PC-9 (cell line): ENCODE measurements at regions not wholly inside any gene's neighbourhood (a gene's known extent, or its start where the extent isn't known, plus 50 kb on each side); places are given as distances from the start of the nearest gene placed in this dataset.
"Not testable (repeated sequence)": the region's sequence is repeated elsewhere in the genome, so short reads cannot be mapped to it uniquely, and the experiment has no call there.

Source experiments
- BruUV-seq: library from RNA; stranded (reverse); fragments of 400-500 nt; replicated peaks from 2 replicates; lab custom pipeline; 2021; lab: Mats Ljungman, UMichigan
- CTCF ChIA-PET: fragments of 300-600 bp; sonication (Branson Sonifier 250); formaldehyde crosslinking; loops from one replicate; lab custom pipeline; 2022; ENCODE audit warnings: antibody characterized with exemption; lab: Charles Lee
- POLR2A ChIA-PET: fragments of 300-600 bp; sonication (Branson Sonifier 250); formaldehyde crosslinking; loops from one replicate; lab custom pipeline; 2022; ENCODE audit warnings: antibody characterized with exemption; ENCODE audit not compliant: unreplicated experiment; lab: Charles Lee
- DNase-seq, 2 experiments: peaks; one replicate each; pipeline versions ENCODE4 v3.0.0 to v3.0.0-alpha.2; 2015 to 2022; ENCODE audit warnings: mixed read lengths in 1 of 2
- H2AFZ ChIP-seq: fragments of 200-600 bp; sonication (generic); 2 replicates; pipeline ENCODE4 v1.8.1; 2017; ENCODE audit warnings: antibody characterized with exemption
- H3F3A ChIP-seq: fragments of 200-600 bp; sonication (generic); 2 replicates; pipeline ENCODE4 v1.8.1; 2017; ENCODE audit warnings: antibody characterized with exemption, mild to moderate bottlenecking, low read depth; ENCODE audit not compliant: insufficient read depth
- H3K27ac ChIP-seq: fragments of 200-600 bp; sonication (generic); 2 replicates; pipeline ENCODE4 v1.6.1; 2016; ENCODE audit warnings: mixed run types
- H3K27me3 ChIP-seq: fragments of 200-600 bp; sonication (generic); 2 replicates; pipeline ENCODE4 v1.6.1; 2016; ENCODE audit warnings: low read depth, mixed run types; ENCODE audit not compliant: insufficient read depth
- H3K36me3 ChIP-seq: fragments of 200-600 bp; sonication (generic); 2 replicates; pipeline ENCODE4 v1.6.1; 2016; ENCODE audit warnings: low read depth, mixed run types
- H3K4me1 ChIP-seq: fragments of 200-600 bp; sonication (generic); replicated peaks from 2 replicates; pipeline ENCODE4 v1.6.1; 2016; ENCODE audit warnings: mixed run types; ENCODE audit not compliant: insufficient read depth
- H3K4me2 ChIP-seq: fragments of 200-600 bp; sonication (generic); 2 replicates; pipeline ENCODE4 v1.6.1; 2017; ENCODE audit warnings: mixed run types
- H3K4me3 ChIP-seq: fragments of 200-600 bp; sonication (generic); 2 replicates; pipeline ENCODE4 v1.6.1; 2016; ENCODE audit warnings: mixed run types
- H3K79me2 ChIP-seq: fragments of 200-600 bp; sonication (generic); 2 replicates; pipeline ENCODE4 v1.6.1; 2017; ENCODE audit warnings: low read depth, mixed run types
- H3K9me2 ChIP-seq: fragments of 200-600 bp; sonication (generic); 2 replicates; pipeline ENCODE4 v1.8.1; 2017; ENCODE audit warnings: mild to moderate bottlenecking; ENCODE audit not compliant: insufficient read depth
- H3K9me3 ChIP-seq: fragments of 200-600 bp; sonication (generic); 2 replicates; pipeline ENCODE4 v1.8.1; 2016; ENCODE audit warnings: low read depth; ENCODE audit not compliant: insufficient read depth
- H4K20me1 ChIP-seq: fragments of 200-600 bp; sonication (generic); 2 replicates; pipeline ENCODE4 v1.8.1; 2017; ENCODE audit not compliant: insufficient read depth
- EZH2 ChIP-seq: fragments of 200-600 bp; sonication (generic); IDR thresholded peaks from 2 replicates; pipeline ENCODE4 v1.8.0; 2017; ENCODE audit warnings: antibody characterized with exemption, low read depth
- intact Hi-C: fragments of 100-400 bp; cut with micrococcal nuclease; formaldehyde crosslinking; loops from one replicate; pipeline ENCODE4 v1.10.0; 2022; ENCODE audit not compliant: unreplicated experiment
- TF ChIP-seq, protein P1 (sequence below): fragments of 200-600 bp; sonication (generic); conservative IDR thresholded peaks from 2 replicates; pipeline ENCODE4 v1.6.1; 2017; ENCODE audit warnings: mixed run types, antibody characterized with exemption, mild to moderate bottlenecking, moderate library complexity

DNA sequence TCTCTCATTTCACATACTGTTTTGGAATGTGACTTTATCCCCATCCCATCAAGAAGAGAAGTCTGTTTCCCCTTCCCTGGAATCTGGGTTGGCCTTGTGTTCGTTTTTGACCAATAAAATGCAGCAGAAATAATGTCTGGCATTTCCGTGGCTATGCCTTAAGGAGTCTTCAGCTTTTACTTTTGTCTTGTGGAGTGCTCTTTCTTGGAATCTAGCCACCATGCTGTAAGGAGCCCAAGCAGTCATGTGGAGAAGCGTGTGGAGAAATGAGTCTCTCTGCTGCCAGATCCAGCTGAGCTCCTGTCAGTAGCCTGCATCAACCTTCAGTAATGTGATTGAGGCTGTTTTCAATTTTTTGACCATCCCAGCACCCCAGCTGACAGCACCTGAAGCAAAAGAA is 84.4 kb upstream of the ARMCX2 start:
- H3K4me2 ChIP-seq, result no peak overlapping the region
- no peaks in the 10 kb centered on the region for H4K20me1 ChIP-seq
- H3K9me3 ChIP-seq, result no peaks in the 10 kb centered on the region
- H3K27me3 ChIP-seq, result no peaks in the 10 kb centered on the region
- no peak overlapping the region for H3K27ac ChIP-seq
- no peaks in the 10 kb centered on the region for H3K36me3 ChIP-seq
- H3K4me1 ChIP-seq, result no peaks in the 10 kb centered on the region
- POLR2A ChIA-PET, result no interaction called here
- no peaks in the 10 kb centered on the region for H3F3A ChIP-seq
- no peaks in the 10 kb centered on the region for H3K9me2 ChIP-seq
- no peak for DNase-seq
- H3K79me2 ChIP-seq, result no peaks in the 10 kb centered on the region
- BruUV-seq, result no TSS peak
- intact Hi-C loops, result no loop called here
- CTCF ChIA-PET, result no interaction called here
- H3K4me3 ChIP-seq, result no peak overlapping the region
- no peak overlapping the region for H2AFZ ChIP-seq
- TF ChIP-seq EZH2, result no peak
- TF ChIP-seq, protein P1, sequence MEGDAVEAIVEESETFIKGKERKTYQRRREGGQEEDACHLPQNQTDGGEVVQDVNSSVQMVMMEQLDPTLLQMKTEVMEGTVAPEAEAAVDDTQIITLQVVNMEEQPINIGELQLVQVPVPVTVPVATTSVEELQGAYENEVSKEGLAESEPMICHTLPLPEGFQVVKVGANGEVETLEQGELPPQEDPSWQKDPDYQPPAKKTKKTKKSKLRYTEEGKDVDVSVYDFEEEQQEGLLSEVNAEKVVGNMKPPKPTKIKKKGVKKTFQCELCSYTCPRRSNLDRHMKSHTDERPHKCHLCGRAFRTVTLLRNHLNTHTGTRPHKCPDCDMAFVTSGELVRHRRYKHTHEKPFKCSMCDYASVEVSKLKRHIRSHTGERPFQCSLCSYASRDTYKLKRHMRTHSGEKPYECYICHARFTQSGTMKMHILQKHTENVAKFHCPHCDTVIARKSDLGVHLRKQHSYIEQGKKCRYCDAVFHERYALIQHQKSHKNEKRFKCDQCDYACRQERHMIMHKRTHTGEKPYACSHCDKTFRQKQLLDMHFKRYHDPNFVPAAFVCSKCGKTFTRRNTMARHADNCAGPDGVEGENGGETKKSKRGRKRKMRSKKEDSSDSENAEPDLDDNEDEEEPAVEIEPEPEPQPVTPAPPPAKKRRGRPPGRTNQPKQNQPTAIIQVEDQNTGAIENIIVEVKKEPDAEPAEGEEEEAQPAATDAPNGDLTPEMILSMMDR, result no peak

DNA sequence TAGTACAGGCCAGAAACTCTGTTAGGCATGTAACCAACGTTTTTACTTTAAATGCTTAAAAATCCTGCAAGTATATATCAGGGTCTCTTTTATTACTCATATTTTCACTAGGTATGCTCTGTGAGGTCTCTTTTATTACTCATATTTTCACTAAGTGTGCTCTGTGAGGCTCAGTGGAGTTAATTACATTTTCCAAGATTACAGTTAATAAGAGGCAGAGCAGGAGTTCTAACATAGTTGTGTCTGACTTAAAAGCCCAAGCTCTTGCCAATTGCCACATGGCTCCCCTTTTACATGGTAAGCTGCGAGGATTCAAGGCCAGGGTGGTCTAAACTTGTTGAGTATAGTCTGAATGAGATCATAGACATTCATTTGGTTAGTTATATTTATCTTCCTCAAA is 81.0 kb upstream of the ARMCX2 start:
- H3K9me2 ChIP-seq, result no peaks in the 10 kb centered on the region
- H3K36me3 ChIP-seq, result no peaks in the 10 kb centered on the region
- no peak overlapping the region for H3K27ac ChIP-seq
- H4K20me1 ChIP-seq, result no peaks in the 10 kb centered on the region
- intact Hi-C loops, result no loop called here
- H3F3A ChIP-seq, result no peaks in the 10 kb centered on the region
- CTCF ChIA-PET, result no interaction called here
- H3K27me3 ChIP-seq, result no peaks in the 10 kb centered on the region
- DNase-seq, result no peak
- no peaks in the 10 kb centered on the region for H3K79me2 ChIP-seq
- H3K9me3 ChIP-seq, result no peaks in the 10 kb centered on the region
- H3K4me1 ChIP-seq, result no peaks in the 10 kb centered on the region
- no peak overlapping the region for H3K4me3 ChIP-seq
- no TSS peak for BruUV-seq
- H3K4me2 ChIP-seq, result no peak overlapping the region
- POLR2A ChIA-PET, result no interaction called here
- no peak overlapping the region for H2AFZ ChIP-seq
- TF ChIP-seq, protein P1, result no peak
- TF ChIP-seq EZH2, result no peak

GRCh38 chrX:101738867-101739266 is 79.2 kb upstream of the ARMCX2 start:
- CTCF ChIA-PET, H3K27ac ChIP-seq, intact Hi-C loops, H2AFZ ChIP-seq, H3K9me2 ChIP-seq, POLR2A ChIA-PET, BruUV-seq, H3K36me3 ChIP-seq, H3K9me3 ChIP-seq, H3K4me3 ChIP-seq, H3K4me2 ChIP-seq, H3K4me1 ChIP-seq, H3K27me3 ChIP-seq, H3K79me2 ChIP-seq, H3F3A ChIP-seq, H4K20me1 ChIP-seq, DNase-seq: not testable (repeated sequence)

GRCh38 chrX:101738411-101738810 is 78.8 kb upstream of the ARMCX2 start:
- intact Hi-C loops, H3K4me1 ChIP-seq, BruUV-seq, H3K4me3 ChIP-seq, H3K79me2 ChIP-seq, POLR2A ChIA-PET, H3K27me3 ChIP-seq, DNase-seq, H4K20me1 ChIP-seq, CTCF ChIA-PET, H3K36me3 ChIP-seq, H3K4me2 ChIP-seq, H2AFZ ChIP-seq, H3K9me2 ChIP-seq, H3K27ac ChIP-seq, H3K9me3 ChIP-seq, H3F3A ChIP-seq: not testable (repeated sequence)
